GM06990 (cell line): ENCODE measurements at regions not wholly inside any gene's neighbourhood (a gene's known extent, or its start where the extent isn't known, plus 50 kb on each side); places are given as distances from the start of the nearest gene placed in this dataset.

Experiments
- DNase-seq: peaks from one replicate; pipeline ENCODE4 v3.0.0-alpha.2; 2011; ENCODE audit not compliant: insufficient read length; ENCODE audit errors: extremely low read depth
- H3K27me3 ChIP-seq: replicated peaks from 2 replicates; pipeline ENCODE4 v1.6.0; 2011; ENCODE audit warnings: low read length; ENCODE audit not compliant: control insufficient read depth, insufficient read depth
- H3K36me3 ChIP-seq: 2 replicates; pipeline ENCODE4 v1.5.1; 2011; ENCODE audit warnings: low read length; ENCODE audit not compliant: control insufficient read depth, insufficient read depth
- H3K4me3 ChIP-seq: replicated peaks from 2 replicates; pipeline ENCODE4 v1.5.1; 2011; ENCODE audit warnings: low read depth, mild to moderate bottlenecking, control low read depth, low read length
- TF ChIP-seq, protein P1 (sequence below): IDR thresholded peaks from 2 replicates; pipeline ENCODE4 v1.5.1; 2011; ENCODE audit warnings: low read length, control low read depth, mild to moderate bottlenecking, inconsistent platforms; ENCODE audit not compliant: insufficient read depth, poor library complexity, severe bottlenecking

DNA sequence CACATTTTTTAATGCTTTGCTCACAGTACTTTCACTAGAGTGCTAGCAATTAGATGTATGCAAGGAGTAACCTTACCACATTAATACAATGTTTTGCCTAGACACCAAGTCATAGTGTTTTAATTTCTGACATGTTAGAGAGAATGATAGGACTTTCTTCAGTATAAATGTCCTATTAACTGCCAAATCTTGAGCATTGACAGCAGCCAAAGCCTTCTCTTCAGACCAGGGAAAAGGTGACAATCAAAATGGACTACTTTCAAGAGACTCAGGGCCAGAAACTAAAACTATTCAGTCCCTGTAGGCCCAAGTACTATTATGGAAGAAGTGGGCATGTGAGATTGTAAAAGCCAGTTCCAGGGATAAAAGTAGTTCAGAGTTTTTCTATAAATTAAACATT, 201.4 kb upstream of the PCDH15 start:
- no peak for DNase-seq
- no peak overlapping the region for H3K4me3 ChIP-seq
- no peaks in the 10 kb centered on the region for H3K27me3 ChIP-seq
- no peaks in the 10 kb centered on the region for H3K36me3 ChIP-seq
- TF ChIP-seq, protein P1, sequence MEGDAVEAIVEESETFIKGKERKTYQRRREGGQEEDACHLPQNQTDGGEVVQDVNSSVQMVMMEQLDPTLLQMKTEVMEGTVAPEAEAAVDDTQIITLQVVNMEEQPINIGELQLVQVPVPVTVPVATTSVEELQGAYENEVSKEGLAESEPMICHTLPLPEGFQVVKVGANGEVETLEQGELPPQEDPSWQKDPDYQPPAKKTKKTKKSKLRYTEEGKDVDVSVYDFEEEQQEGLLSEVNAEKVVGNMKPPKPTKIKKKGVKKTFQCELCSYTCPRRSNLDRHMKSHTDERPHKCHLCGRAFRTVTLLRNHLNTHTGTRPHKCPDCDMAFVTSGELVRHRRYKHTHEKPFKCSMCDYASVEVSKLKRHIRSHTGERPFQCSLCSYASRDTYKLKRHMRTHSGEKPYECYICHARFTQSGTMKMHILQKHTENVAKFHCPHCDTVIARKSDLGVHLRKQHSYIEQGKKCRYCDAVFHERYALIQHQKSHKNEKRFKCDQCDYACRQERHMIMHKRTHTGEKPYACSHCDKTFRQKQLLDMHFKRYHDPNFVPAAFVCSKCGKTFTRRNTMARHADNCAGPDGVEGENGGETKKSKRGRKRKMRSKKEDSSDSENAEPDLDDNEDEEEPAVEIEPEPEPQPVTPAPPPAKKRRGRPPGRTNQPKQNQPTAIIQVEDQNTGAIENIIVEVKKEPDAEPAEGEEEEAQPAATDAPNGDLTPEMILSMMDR = no peak

DNA sequence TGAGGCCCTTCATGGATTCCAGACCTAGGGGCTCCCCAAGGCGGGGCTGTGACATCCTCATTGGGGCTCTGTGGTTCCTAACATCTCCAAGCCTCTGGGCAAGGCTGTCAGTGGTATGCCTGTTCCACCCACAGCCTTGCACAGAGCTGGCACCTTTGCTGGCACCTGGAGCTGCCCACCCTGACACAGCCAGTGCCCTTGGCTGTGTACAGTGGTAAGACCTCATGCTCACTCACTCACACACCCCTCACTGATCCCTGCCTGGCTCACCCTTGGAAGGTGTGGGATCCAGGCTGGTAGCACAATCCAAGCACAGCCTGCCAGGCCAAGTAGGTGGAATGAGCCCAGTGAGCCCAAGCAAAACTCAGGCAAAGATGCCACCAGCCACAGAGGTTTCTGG, 200.4 kb upstream of the PCDH15 start:
- H3K36me3 ChIP-seq = no peaks in the 10 kb centered on the region
- TF ChIP-seq, protein P1 = no peak

DNA sequence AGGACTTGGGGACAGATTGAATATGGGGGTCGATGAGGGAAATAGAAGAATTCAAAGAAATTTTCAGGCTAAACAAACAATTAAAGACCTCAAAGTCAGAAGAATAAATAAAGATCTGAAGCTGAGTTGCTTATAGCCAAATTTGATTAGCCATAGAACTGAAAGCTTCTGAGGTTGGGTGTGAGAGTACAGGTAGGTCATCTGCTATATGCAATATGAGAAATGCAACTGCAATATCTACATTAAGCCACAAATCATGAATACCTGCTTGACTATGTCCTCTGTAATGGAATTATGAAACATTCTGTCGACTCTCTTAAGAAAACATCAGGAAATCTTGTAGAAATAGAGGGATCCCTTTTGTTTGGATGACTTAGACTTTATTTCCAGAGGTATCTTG, 192.1 kb upstream of the PCDH15 start:
- TF ChIP-seq, protein P1 = no peak

More for the DNA sequence above, 200.4 kb upstream of the PCDH15 start:
- DNase-seq = no peak
- Histone ChIP-seq H3K4me3 (no peak overlapping the region), H3K27me3 (no peaks in the 10 kb centered on the region)

DNA sequence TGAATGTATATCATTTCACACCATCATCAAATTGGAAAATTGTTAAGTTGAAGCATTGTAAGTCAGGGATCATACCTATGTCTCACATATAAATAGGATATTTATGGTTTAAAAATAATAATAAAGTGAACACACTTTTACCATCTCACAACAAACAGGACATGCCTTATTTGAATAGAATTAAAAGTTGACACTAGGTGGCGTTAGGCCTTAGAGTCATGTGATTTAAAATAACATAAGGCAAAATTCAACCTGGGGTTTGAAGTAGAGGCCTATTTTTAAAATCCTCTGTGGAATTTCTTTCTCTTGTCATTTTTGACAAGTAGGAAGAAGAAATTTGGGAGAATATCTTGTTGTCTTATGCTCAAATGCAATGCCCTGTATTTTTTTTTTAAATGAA, 184.7 kb upstream of the PCDH15 start:
- no peaks in the 10 kb centered on the region for H3K27me3 ChIP-seq
- TF ChIP-seq, protein P1 = no peak
- no peaks in the 10 kb centered on the region for H3K36me3 ChIP-seq
- no peak for DNase-seq
- H3K4me3 ChIP-seq = no peak overlapping the region

More for the DNA sequence above, 192.1 kb upstream of the PCDH15 start:
- no peaks in the 10 kb centered on the region for H3K36me3 ChIP-seq
- H3K4me3 ChIP-seq = no peak overlapping the region
- no peak for DNase-seq
- no peaks in the 10 kb centered on the region for H3K27me3 ChIP-seq

DNA sequence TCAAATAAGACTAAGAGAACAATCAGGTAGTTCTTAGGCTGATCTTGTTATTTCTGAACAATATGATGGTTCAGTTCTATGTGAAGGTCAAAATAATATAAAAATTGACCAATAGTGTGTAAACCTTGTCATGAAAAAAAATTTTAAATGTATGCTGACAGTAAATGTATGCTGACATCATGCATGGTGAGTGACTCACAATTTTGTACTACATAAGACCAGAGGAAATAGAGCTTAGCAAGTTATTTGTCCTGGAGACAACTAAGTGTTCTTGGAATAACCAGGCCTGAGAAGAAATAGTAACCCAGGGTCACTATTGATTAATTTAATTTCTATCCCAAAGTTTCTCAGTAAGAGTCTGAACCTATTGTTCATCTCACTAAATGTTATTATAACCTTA, 182.2 kb upstream of the PCDH15 start:
- Histone ChIP-seq H3K36me3 (no peaks in the 10 kb centered on the region), H3K4me3 (no peak overlapping the region), H3K27me3 (no peaks in the 10 kb centered on the region)
- DNase-seq = no peak
- TF ChIP-seq, protein P1 = no peak
